GM12891 (cell line): ENCODE measurements at regions not wholly inside any gene's neighbourhood (a gene's known extent, or its start where the extent isn't known, plus 50 kb on each side); places are given as distances from the start of the nearest gene placed in this dataset.

ENCODE experiments used
- PAX5 ChIP-seq: IDR thresholded peaks from 2 replicates; pipeline ENCODE4 v1.6.1; 2011; ENCODE audit warnings: low read length, moderate library complexity, mild to moderate bottlenecking; ENCODE audit not compliant: insufficient read depth, severe bottlenecking
- POLR2A ChIP-seq: IDR thresholded peaks from 2 replicates; pipeline ENCODE4 v1.6.1; 2011; ENCODE audit warnings: low read depth, low read length, control low read depth
- POLR2AphosphoS5 ChIP-seq: IDR thresholded peaks from 2 replicates; pipeline ENCODE4 v1.6.1; 2011; ENCODE audit warnings: low read depth, low read length, control low read depth
- POU2F2 ChIP-seq: IDR thresholded peaks from 2 replicates; pipeline ENCODE4 v1.6.1; 2011; ENCODE audit warnings: low read depth, mild to moderate bottlenecking, control low read depth, low read length, moderate library complexity
- SPI1 ChIP-seq: IDR thresholded peaks from 2 replicates; pipeline ENCODE4 v1.6.1; 2011; ENCODE audit warnings: low read depth, low read length, control low read depth
- TAF1 ChIP-seq: IDR thresholded peaks from 2 replicates; pipeline ENCODE4 v1.6.1; 2011; ENCODE audit warnings: low read depth, low read length, control low read depth

DNA sequence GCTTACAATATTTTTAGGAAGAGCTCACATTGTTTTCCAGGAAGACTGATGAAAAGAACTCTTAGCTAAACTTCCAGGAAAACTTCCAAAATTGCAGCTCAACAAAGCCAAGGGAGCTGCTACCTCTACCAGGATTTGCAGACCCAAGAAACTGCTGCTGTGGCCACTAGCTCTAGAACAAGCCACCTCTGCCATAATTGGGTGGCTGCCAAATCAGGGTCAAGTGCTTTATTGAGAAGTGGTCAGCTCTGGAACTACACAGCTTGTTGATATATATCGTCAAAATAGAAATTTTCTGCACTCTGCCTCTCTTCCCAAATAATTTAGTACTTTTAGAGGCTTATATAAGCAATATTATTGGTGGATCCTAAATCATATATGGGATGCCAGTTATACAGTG, 371.8 kb upstream of the CHORDC1 start:
- TF ChIP-seq POLR2AphosphoS5 (no peak), POU2F2 (no peak), POLR2A (no peak), TAF1 (no peak), SPI1 (no peak), PAX5 (no peak)
